Liver (tissue), 8 donors: ENCODE measurements at regions not wholly inside any gene's neighbourhood (a gene's known extent, or its start where the extent isn't known, plus 50 kb on each side); places are given as distances from the start of the nearest gene placed in this dataset.

Experiments used
- DNase-seq: peaks from one replicate; pipeline ENCODE4 v3.0.0-alpha.2; 2017; ENCODE audit warnings: low spot score
- H3K27ac ChIP-seq, 2 donors: one replicate each; pipeline ENCODE4 v1.7.0; 2013; ENCODE audit warnings: inconsistent platforms in 2 of 2, low read length in 2 of 2, control low read depth in 1 of 2, low read depth in 1 of 2, mild to moderate bottlenecking in 1 of 2
- H3K27me3 ChIP-seq, 4 donors: one replicate each; pipeline versions ENCODE4 v1.6.1 to v1.7.0; 2013; ENCODE audit warnings: low read length in 3 of 4, inconsistent platforms in 1 of 4, mild to moderate bottlenecking in 1 of 4, moderate library complexity in 1 of 4; ENCODE audit not compliant: control insufficient read depth in 4 of 4, insufficient read depth in 4 of 4
- H3K36me3 ChIP-seq, 4 donors: one replicate each; pipeline versions ENCODE4 v1.6.1 to v1.7.0; 2013; ENCODE audit warnings: low read length in 3 of 4, mild to moderate bottlenecking in 3 of 4, low read depth in 1 of 4, moderate library complexity in 1 of 4; ENCODE audit not compliant: control insufficient read depth in 4 of 4, insufficient read depth in 3 of 4
- H3K4me1 ChIP-seq, 4 donors: one replicate each; pipeline versions ENCODE4 v1.6.1 to v1.7.0; 2013; ENCODE audit warnings: low read length in 3 of 4, mild to moderate bottlenecking in 3 of 4, moderate library complexity in 1 of 4; ENCODE audit not compliant: control insufficient read depth in 4 of 4, insufficient read depth in 4 of 4
- H3K4me3 ChIP-seq, 3 donors: one replicate each; pipeline versions ENCODE4 v1.6.1 to v1.7.0; 2013; ENCODE audit warnings: low read length in 3 of 3, control low read depth in 1 of 3, low read depth in 1 of 3, mild to moderate bottlenecking in 1 of 3
- H3K9ac ChIP-seq, 2 donors: one replicate each; pipeline ENCODE4 v1.7.0; 2013; ENCODE audit warnings: low read length in 2 of 2, mild to moderate bottlenecking in 2 of 2, moderate library complexity in 2 of 2, control low read depth in 1 of 2, low read depth in 1 of 2
- H3K9me3 ChIP-seq, 4 donors: one replicate each; pipeline versions ENCODE4 v1.6.1 to v1.7.0; 2013; ENCODE audit warnings: low read length in 3 of 4; ENCODE audit not compliant: control insufficient read depth in 4 of 4
- EGR1 ChIP-seq, 2 donors: IDR thresholded peaks; 2 replicates each; pipeline ENCODE4 v1.6.1; 2016 to 2018; ENCODE audit warnings: antibody characterized with exemption in 2 of 2, low read depth in 2 of 2
- FOXA1 ChIP-seq: IDR thresholded peaks from 2 replicates; pipeline ENCODE4 v1.6.1; 2016; ENCODE audit warnings: antibody characterized with exemption
- FOXA2 ChIP-seq: IDR thresholded peaks from 2 replicates; pipeline ENCODE4 v1.6.1; 2016; ENCODE audit warnings: antibody characterized with exemption
- GABPA ChIP-seq, 2 donors: IDR thresholded peaks in 1 of 2; conservative IDR thresholded peaks in 1 of 2; 2 replicates each; pipeline ENCODE4 v1.6.1; 2016; ENCODE audit warnings: antibody characterized with exemption in 2 of 2, mild to moderate bottlenecking in 1 of 2, moderate library complexity in 1 of 2
- HNF4A ChIP-seq, 2 donors: conservative IDR thresholded peaks; 2 replicates each; pipeline ENCODE4 v1.6.1; 2016; ENCODE audit warnings: antibody characterized with exemption in 2 of 2, mild to moderate bottlenecking in 2 of 2
- HNF4G ChIP-seq: IDR thresholded peaks from 2 replicates; pipeline ENCODE4 v1.6.1; 2016; ENCODE audit warnings: antibody characterized with exemption
- JUND ChIP-seq, 2 donors: IDR thresholded peaks; 2 replicates each; pipeline ENCODE4 v1.6.1; 2016; ENCODE audit warnings: antibody characterized with exemption in 2 of 2
- NR2F2 ChIP-seq: IDR thresholded peaks from 2 replicates; pipeline ENCODE4 v1.6.1; 2016; ENCODE audit warnings: antibody characterized with exemption
- RAD21 ChIP-seq, 2 donors: IDR thresholded peaks; 2 replicates each; pipeline ENCODE4 v1.6.1; 2016; ENCODE audit warnings: antibody characterized with exemption in 2 of 2, mild to moderate bottlenecking in 2 of 2
- RXRA ChIP-seq, 2 donors: IDR thresholded peaks; 2 replicates each; pipeline ENCODE4 v1.6.1; 2017 to 2018; ENCODE audit warnings: antibody characterized with exemption in 2 of 2, mild to moderate bottlenecking in 1 of 2
- SP1 ChIP-seq: IDR thresholded peaks from 2 replicates; pipeline ENCODE4 v1.6.1; 2018; ENCODE audit warnings: antibody characterized with exemption, mild to moderate bottlenecking
- TAF1 ChIP-seq: conservative IDR thresholded peaks from 2 replicates; pipeline ENCODE4 v1.6.1; 2016; ENCODE audit warnings: antibody characterized with exemption, mild to moderate bottlenecking
- YY1 ChIP-seq: IDR thresholded peaks from 2 replicates; pipeline ENCODE4 v1.6.1; 2016; ENCODE audit warnings: antibody characterized with exemption, mild to moderate bottlenecking
- WGBS: extraction: QIAGEN DNeasy Blood & Tissue Kit; methylation state at CpG from one replicate; pipeline ENCODE4 v1.1.7; 2013; 5-methylcytosine and 5-hydroxymethylcytosine counted together
- TF ChIP-seq, protein P1 (sequence below): IDR thresholded peaks from 2 replicates; pipeline ENCODE4 v1.6.1; 2016; ENCODE audit warnings: antibody characterized with exemption
- TF ChIP-seq, protein P2 (sequence below): IDR thresholded peaks from 2 replicates; pipeline ENCODE4 v1.6.1; 2016; ENCODE audit warnings: antibody characterized with exemption
- TF ChIP-seq, protein P3 (sequence below): IDR thresholded peaks from 2 replicates; pipeline ENCODE4 v1.6.1; 2016; ENCODE audit warnings: antibody characterized with exemption, mild to moderate bottlenecking
- TF ChIP-seq, protein P4 (sequence below): IDR thresholded peaks from 2 replicates; pipeline ENCODE4 v1.6.1; 2016; ENCODE audit warnings: antibody characterized with exemption
- TF ChIP-seq, protein P5 (sequence below): fragments of 150-350 bp; IDR thresholded peaks from 2 replicates; pipeline ENCODE4 v1.5.1; 2017; ENCODE audit warnings: improper control_type of control experiment, low read depth, low read length; ENCODE audit not compliant: missing input control
- donor health status: healthy.
- donor health status: healthy.
- donor health status: healthy.
- donor health status: healthy.
- donor health status: healthy.

DNA sequence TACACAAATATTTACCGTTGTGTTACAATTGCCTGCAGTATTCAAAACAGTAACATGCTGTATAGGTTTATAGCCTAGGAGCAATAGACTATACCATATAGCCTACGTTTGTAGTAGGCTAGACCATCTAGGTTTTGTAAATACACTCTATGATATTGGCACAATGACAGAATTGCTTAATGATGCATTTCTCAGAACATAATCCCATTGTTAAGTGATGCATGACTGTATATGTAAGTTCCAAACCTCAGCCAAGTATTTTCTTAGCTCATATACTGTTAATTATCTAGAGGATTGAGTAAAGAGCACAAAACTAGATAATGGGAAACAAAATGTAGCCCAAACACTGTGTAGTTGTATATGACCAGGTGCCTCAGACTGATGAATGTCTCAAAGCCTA is 220.1 kb downstream of the ANXA1 start:
- TF ChIP-seq, protein P1, sequence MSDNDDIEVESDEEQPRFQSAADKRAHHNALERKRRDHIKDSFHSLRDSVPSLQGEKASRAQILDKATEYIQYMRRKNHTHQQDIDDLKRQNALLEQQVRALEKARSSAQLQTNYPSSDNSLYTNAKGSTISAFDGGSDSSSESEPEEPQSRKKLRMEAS: no peak
- TF ChIP-seq FOXA2 (no peak), RAD21 (IDR thresholded peaks at IDR 0.05) (no peak), NR2F2 (no peak), GABPA (IDR thresholded peaks at IDR 0.05 in 1 of 2, conservative IDR thresholded peaks at IDR 0.05 in 1 of 2) (no peak), HNF4G (no peak), HNF4A (conservative IDR thresholded peaks at IDR 0.05) (no peak), FOXA1 (no peak), TAF1 (no peak), SP1 (no peak), JUND (IDR thresholded peaks at IDR 0.05) (no peak), RXRA (IDR thresholded peaks at IDR 0.05) (no peak), EGR1 (IDR thresholded peaks at IDR 0.05; ENCODE audit: low read depth in 2 of 2) (no peak)
- TF ChIP-seq, protein P2, sequence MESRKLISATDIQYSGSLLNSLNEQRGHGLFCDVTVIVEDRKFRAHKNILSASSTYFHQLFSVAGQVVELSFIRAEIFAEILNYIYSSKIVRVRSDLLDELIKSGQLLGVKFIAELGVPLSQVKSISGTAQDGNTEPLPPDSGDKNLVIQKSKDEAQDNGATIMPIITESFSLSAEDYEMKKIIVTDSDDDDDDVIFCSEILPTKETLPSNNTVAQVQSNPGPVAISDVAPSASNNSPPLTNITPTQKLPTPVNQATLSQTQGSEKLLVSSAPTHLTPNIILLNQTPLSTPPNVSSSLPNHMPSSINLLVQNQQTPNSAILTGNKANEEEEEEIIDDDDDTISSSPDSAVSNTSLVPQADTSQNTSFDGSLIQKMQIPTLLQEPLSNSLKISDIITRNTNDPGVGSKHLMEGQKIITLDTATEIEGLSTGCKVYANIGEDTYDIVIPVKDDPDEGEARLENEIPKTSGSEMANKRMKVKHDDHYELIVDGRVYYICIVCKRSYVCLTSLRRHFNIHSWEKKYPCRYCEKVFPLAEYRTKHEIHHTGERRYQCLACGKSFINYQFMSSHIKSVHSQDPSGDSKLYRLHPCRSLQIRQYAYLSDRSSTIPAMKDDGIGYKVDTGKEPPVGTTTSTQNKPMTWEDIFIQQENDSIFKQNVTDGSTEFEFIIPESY: no peak
- TF ChIP-seq, protein P3, sequence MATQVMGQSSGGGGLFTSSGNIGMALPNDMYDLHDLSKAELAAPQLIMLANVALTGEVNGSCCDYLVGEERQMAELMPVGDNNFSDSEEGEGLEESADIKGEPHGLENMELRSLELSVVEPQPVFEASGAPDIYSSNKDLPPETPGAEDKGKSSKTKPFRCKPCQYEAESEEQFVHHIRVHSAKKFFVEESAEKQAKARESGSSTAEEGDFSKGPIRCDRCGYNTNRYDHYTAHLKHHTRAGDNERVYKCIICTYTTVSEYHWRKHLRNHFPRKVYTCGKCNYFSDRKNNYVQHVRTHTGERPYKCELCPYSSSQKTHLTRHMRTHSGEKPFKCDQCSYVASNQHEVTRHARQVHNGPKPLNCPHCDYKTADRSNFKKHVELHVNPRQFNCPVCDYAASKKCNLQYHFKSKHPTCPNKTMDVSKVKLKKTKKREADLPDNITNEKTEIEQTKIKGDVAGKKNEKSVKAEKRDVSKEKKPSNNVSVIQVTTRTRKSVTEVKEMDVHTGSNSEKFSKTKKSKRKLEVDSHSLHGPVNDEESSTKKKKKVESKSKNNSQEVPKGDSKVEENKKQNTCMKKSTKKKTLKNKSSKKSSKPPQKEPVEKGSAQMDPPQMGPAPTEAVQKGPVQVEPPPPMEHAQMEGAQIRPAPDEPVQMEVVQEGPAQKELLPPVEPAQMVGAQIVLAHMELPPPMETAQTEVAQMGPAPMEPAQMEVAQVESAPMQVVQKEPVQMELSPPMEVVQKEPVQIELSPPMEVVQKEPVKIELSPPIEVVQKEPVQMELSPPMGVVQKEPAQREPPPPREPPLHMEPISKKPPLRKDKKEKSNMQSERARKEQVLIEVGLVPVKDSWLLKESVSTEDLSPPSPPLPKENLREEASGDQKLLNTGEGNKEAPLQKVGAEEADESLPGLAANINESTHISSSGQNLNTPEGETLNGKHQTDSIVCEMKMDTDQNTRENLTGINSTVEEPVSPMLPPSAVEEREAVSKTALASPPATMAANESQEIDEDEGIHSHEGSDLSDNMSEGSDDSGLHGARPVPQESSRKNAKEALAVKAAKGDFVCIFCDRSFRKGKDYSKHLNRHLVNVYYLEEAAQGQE: no peak
- TF ChIP-seq, protein P4, sequence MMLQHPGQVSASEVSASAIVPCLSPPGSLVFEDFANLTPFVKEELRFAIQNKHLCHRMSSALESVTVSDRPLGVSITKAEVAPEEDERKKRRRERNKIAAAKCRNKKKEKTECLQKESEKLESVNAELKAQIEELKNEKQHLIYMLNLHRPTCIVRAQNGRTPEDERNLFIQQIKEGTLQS: no peak
- TF ChIP-seq, protein P5, sequence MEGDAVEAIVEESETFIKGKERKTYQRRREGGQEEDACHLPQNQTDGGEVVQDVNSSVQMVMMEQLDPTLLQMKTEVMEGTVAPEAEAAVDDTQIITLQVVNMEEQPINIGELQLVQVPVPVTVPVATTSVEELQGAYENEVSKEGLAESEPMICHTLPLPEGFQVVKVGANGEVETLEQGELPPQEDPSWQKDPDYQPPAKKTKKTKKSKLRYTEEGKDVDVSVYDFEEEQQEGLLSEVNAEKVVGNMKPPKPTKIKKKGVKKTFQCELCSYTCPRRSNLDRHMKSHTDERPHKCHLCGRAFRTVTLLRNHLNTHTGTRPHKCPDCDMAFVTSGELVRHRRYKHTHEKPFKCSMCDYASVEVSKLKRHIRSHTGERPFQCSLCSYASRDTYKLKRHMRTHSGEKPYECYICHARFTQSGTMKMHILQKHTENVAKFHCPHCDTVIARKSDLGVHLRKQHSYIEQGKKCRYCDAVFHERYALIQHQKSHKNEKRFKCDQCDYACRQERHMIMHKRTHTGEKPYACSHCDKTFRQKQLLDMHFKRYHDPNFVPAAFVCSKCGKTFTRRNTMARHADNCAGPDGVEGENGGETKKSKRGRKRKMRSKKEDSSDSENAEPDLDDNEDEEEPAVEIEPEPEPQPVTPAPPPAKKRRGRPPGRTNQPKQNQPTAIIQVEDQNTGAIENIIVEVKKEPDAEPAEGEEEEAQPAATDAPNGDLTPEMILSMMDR: no peak
- Histone ChIP-seq H3K9ac (no peak overlapping the region), H3K9me3 (no peaks in the 10 kb centered on the region), H3K27ac (no peak overlapping the region), H3K4me1 (no peaks in the 10 kb centered on the region), H3K27me3 (no peaks in the 10 kb centered on the region), H3K4me3 (no peak overlapping the region), H3K36me3 (no peaks in the 10 kb centered on the region)
- 58% methylated on average over 2 of the region's 2 CpGs for WGBS
- no peak for DNase-seq

DNA sequence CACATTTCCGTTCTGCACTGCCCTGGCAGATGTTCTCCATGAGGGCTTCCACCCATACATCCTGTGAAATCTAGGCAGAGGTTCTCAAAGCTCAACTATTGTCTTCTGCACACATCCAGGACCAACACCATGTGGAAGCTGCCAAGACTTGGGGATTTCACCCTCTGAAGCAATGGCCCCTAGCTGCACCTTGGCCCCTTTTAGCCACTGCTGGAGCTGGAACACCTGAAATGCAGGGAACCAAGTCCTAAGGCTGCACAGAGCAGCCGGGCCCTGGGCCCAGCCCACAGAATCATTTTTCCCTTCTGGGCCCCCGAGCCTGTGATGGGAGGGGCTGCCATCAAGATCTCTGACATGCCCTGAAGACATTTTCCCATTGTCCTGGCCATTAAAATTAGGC is 228.7 kb downstream of the ANXA1 start:
- no peaks in the 10 kb centered on the region for H3K27me3 ChIP-seq
- no peak overlapping the region for H3K27ac ChIP-seq
- no peak overlapping the region for H3K9ac ChIP-seq
- H3K4me3 ChIP-seq: no peak overlapping the region
- DNase-seq: no peak
- no peaks in the 10 kb centered on the region for H3K36me3 ChIP-seq
- no peaks in the 10 kb centered on the region for H3K9me3 ChIP-seq
- WGBS: 82% methylated on average over 3 of the region's 3 CpGs
- no peaks in the 10 kb centered on the region for H3K4me1 ChIP-seq
- TF ChIP-seq FOXA1 (no peak), JUND (IDR thresholded peaks at IDR 0.05) (no peak), RXRA (IDR thresholded peaks at IDR 0.05) (no peak), HNF4G (no peak), NR2F2 (no peak), TAF1 (no peak), RAD21 (IDR thresholded peaks at IDR 0.05) (no peak), SP1 (no peak), YY1 (no peak)
- TF ChIP-seq, protein P1: no peak
- TF ChIP-seq, protein P4: no peak
- TF ChIP-seq, protein P3: no peak
